Chondrocyte (in vitro differentiated cells): ENCODE measurements at regions not wholly inside any gene's neighbourhood (a gene's known extent, or its start where the extent isn't known, plus 50 kb on each side); places are given as distances from the start of the nearest gene placed in this dataset.

ENCODE experiments used
- DNase-seq: peaks from one replicate; pipeline ENCODE4 v3.0.0; 2021; ENCODE audit warnings: mixed read lengths, low spot score
- H3K27ac Mint-ChIP-seq: one replicate; pipeline ENCODE4 v1.8.0; 2021; ENCODE audit warnings: mild to moderate bottlenecking, moderate library complexity, mixed read lengths; ENCODE audit not compliant: unreplicated experiment
- H3K27me3 Mint-ChIP-seq: 2 replicates; pipeline ENCODE4 v1.8.0; 2021; ENCODE audit warnings: low read depth, mixed read lengths
- H3K36me3 Mint-ChIP-seq: 2 replicates; pipeline ENCODE4 v1.8.0; 2021; ENCODE audit warnings: low read depth, mixed read lengths
- H3K4me1 Mint-ChIP-seq: 2 replicates; pipeline ENCODE4 v1.8.0; 2021; ENCODE audit warnings: low read depth, mild to moderate bottlenecking, mixed read lengths
- H3K4me3 Mint-ChIP-seq: one replicate; pipeline ENCODE4 v1.8.0; 2021; ENCODE audit warnings: mild to moderate bottlenecking, moderate library complexity, mixed read lengths; ENCODE audit not compliant: unreplicated experiment
- H3K9me3 Mint-ChIP-seq: 2 replicates; pipeline ENCODE4 v1.8.0; 2021; ENCODE audit warnings: low read depth, mixed read lengths
- TF ChIP-seq, protein P1 (sequence below): fragments of 200-600 bp; sonication (generic); IDR thresholded peaks from 2 replicates; pipeline ENCODE4 v1.5.0; 2021; ENCODE audit warnings: antibody characterized with exemption, mild to moderate bottlenecking, moderate library complexity

DNA sequence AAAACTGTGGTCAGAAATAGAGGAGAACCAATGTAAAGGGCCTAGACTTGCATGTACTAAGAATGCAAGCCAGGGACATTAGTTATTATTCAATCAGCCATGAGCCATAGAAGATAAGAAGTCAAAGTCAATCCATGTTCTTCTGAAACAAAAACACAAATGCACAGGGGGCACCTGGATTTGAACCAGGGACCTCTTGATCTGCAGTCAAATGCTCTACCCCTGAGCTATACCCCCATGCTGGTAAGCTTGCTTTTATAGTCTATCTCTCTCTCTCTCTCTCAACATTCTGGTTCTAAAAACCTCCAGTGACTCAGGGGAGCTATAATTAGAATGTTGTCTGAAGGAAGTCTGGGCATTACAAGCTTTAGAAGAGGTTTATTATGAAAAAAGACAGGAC, 85.6 kb upstream of the ACP3 start:
- peaks cover 10% of the 10 kb centered on the region for H3K27me3 Mint-ChIP-seq
- no peaks in the 10 kb centered on the region for H3K36me3 Mint-ChIP-seq
- no peak for DNase-seq
- TF ChIP-seq, protein P1, sequence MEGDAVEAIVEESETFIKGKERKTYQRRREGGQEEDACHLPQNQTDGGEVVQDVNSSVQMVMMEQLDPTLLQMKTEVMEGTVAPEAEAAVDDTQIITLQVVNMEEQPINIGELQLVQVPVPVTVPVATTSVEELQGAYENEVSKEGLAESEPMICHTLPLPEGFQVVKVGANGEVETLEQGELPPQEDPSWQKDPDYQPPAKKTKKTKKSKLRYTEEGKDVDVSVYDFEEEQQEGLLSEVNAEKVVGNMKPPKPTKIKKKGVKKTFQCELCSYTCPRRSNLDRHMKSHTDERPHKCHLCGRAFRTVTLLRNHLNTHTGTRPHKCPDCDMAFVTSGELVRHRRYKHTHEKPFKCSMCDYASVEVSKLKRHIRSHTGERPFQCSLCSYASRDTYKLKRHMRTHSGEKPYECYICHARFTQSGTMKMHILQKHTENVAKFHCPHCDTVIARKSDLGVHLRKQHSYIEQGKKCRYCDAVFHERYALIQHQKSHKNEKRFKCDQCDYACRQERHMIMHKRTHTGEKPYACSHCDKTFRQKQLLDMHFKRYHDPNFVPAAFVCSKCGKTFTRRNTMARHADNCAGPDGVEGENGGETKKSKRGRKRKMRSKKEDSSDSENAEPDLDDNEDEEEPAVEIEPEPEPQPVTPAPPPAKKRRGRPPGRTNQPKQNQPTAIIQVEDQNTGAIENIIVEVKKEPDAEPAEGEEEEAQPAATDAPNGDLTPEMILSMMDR = no peak
- no peak overlapping the region for H3K27ac Mint-ChIP-seq
- no peak overlapping the region for H3K4me3 Mint-ChIP-seq
- H3K9me3 Mint-ChIP-seq = no peaks in the 10 kb centered on the region
- H3K4me1 Mint-ChIP-seq = peaks cover 8% of the 10 kb centered on the region

DNA sequence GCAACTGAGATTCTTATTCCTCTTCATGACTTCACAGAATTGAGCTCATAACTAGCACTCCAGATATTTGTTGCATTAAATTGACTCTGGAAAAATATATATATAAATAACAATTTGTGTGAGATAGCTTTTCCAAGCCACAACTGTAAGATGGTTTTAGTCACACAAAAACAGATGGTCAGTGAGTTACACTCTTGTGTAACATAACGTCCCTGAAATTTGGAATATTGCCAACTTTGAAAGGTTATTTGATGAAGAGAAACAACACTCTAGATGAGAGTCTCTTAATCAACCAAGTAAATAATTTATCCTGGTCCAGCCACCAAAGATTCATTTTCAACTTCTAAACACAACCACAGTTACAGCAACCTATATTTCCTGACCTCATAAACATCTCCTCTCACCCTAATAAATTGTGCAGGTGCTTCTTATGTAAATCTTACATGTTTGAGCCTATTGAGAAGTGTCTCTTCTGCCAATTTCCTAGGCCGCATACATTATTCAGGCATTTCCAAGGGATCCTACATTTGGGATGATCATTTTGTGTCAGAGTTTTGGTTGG, 84.9 kb upstream of the ACP3 start:
- Mint-ChIP-seq H3K36me3 (no peaks in the 10 kb centered on the region), H3K4me1 (peaks cover 8% of the 10 kb centered on the region), H3K9me3 (no peaks in the 10 kb centered on the region), H3K4me3 (no peak overlapping the region), H3K27ac (no peak overlapping the region), H3K27me3 (peaks cover 8% of the 10 kb centered on the region)
- DNase-seq = no peak
- TF ChIP-seq, protein P1 = no peak

DNA sequence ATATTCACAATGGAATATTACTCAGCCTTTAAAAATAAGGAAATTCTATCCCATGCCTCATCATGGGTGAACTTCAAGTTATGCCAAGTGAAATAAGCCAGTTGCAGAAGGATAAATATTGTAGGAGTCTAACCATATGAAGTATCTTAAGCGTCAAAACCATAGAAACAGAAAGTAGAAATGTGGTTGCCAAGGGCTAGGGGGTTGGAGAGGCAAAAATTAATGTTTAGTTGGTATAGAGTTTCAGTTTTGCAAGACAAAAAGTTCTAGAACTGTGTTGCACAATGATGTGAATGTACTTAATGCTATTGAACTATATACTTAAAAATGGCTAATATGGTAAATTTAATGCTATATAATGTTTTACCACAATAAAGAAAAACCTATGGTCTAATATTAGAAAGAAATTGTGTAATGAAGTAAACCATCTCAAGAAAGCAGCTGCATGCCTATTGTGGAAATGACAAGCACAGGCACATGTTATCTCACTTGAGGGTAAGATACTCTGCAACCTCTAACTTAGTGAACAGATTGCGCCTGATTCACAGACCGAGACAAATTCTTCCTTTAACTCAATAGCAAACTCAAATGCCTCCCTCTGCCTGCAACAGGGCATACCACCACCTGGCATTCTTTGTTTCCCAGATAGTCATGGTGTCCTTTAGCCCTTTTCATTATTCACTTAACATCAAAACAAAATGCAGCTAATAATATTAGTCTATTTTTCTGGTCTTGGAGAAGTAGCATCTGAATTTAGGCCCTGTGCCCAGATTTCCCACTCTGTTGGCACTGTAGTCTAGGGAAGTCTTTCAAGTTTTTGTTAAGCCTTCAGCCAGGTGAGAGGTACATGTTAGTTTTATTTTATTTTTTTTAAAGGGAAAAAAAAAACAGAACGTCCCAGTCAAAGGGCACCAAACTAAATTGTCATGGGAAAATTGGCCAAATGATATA, 80.2 kb upstream of the ACP3 start:
- no peak for DNase-seq
- H3K27ac Mint-ChIP-seq = no peak overlapping the region
- H3K9me3 Mint-ChIP-seq = peaks cover 4% of the 10 kb centered on the region
- peaks cover under 1% of the 10 kb centered on the region for H3K4me1 Mint-ChIP-seq
- H3K36me3 Mint-ChIP-seq = no peaks in the 10 kb centered on the region
- peaks cover 29% of the 10 kb centered on the region for H3K27me3 Mint-ChIP-seq
- TF ChIP-seq, protein P1 = no peak
- no peak overlapping the region for H3K4me3 Mint-ChIP-seq

DNA sequence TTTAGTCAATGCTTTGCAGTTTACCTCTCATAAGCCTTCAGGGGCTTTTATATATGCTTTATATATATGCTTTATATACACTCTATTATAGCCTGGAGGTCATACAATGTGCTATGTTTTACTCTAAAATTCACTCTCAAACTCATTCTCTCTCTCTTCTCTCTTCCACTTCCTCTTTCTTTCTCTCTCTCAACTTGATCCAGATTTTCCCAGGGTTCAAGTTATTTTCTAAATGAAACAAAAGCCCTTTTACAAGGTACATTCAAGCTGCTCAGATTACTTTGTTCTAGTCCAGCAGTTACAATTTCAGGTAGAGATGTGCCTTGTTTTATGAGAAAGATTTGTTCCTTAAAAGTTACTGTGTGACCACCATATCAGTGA, 79.6 kb upstream of the ACP3 start:
- H3K27ac Mint-ChIP-seq = no peak overlapping the region
- H3K9me3 Mint-ChIP-seq = peaks cover 4% of the 10 kb centered on the region
- DNase-seq = no peak
- H3K27me3 Mint-ChIP-seq = peaks cover 33% of the 10 kb centered on the region
- no peaks in the 10 kb centered on the region for H3K36me3 Mint-ChIP-seq
- no peak overlapping the region for H3K4me3 Mint-ChIP-seq
- TF ChIP-seq, protein P1 = no peak
- H3K4me1 Mint-ChIP-seq = no peaks in the 10 kb centered on the region

DNA sequence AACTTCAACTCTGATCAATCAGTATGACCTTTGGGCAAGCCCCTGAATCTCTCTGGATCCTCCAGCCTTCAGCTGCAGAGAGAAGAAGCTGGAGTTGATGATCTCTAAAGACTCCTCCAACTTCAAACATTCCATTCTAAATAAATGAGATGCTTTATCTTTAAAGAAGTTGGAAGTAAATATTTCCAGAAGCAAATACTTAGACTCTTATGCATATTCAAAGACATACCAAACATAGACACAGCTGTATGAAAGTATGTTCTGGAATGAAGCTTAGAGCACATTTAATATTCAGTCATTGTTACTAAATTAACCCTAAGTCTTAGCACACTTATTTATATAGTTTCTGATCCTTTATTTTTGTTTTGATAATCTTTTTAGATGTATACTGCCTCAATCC, 77.6 kb upstream of the ACP3 start:
- H3K27ac Mint-ChIP-seq = no peak overlapping the region
- DNase-seq = no peak
- TF ChIP-seq, protein P1 = no peak
- H3K9me3 Mint-ChIP-seq = peaks cover 4% of the 10 kb centered on the region
- peaks cover 37% of the 10 kb centered on the region for H3K27me3 Mint-ChIP-seq
- H3K4me1 Mint-ChIP-seq = no peaks in the 10 kb centered on the region
- no peak overlapping the region for H3K4me3 Mint-ChIP-seq
- no peaks in the 10 kb centered on the region for H3K36me3 Mint-ChIP-seq
